Osteocyte (in vitro differentiated cells): ENCODE measurements at regions not wholly inside any gene's neighbourhood (a gene's known extent, or its start where the extent isn't known, plus 50 kb on each side); places are given as distances from the start of the nearest gene placed in this dataset.

Source experiments
- DNase-seq: peaks from one replicate; pipeline ENCODE4 v3.0.0; 2021; ENCODE audit warnings: mixed read lengths; ENCODE audit not compliant: unreplicated experiment; ENCODE audit errors: extremely low spot score
- H3K27ac Mint-ChIP-seq: one replicate; pipeline ENCODE4 v1.8.0; 2021; ENCODE audit warnings: mild to moderate bottlenecking, mixed read lengths; ENCODE audit not compliant: unreplicated experiment
- H3K27me3 Mint-ChIP-seq: one replicate; pipeline ENCODE4 v1.8.0; 2021; ENCODE audit warnings: mixed read lengths; ENCODE audit not compliant: unreplicated experiment
- H3K36me3 Mint-ChIP-seq: one replicate; pipeline ENCODE4 v1.8.0; 2021; ENCODE audit warnings: mixed read lengths; ENCODE audit not compliant: unreplicated experiment
- H3K4me1 Mint-ChIP-seq: one replicate; pipeline ENCODE4 v1.8.0; 2021; ENCODE audit warnings: mixed read lengths; ENCODE audit not compliant: unreplicated experiment
- H3K4me3 Mint-ChIP-seq: one replicate; pipeline ENCODE4 v1.8.0; 2021; ENCODE audit warnings: mild to moderate bottlenecking, moderate library complexity, mixed read lengths; ENCODE audit not compliant: unreplicated experiment
- H3K9me3 Mint-ChIP-seq: one replicate; pipeline ENCODE4 v1.8.0; 2021; ENCODE audit warnings: mixed read lengths; ENCODE audit not compliant: unreplicated experiment
- CTCF ChIP-seq: fragments of 200-600 bp; sonication (generic); IDR thresholded peaks from 2 replicates; pipeline ENCODE4 v1.5.0; 2021; ENCODE audit warnings: antibody characterized with exemption, mild to moderate bottlenecking, moderate library complexity

- Mint-ChIP-seq H3K4me1 (peaks cover 4% of the 10 kb centered on the region), H3K4me3 (no peak overlapping the region), H3K9me3 (no peaks in the 10 kb centered on the region), H3K27ac (no peak overlapping the region), H3K27me3 (peaks cover 59% of the 10 kb centered on the region), H3K36me3 (no peaks in the 10 kb centered on the region)
- no peak for DNase-seq
- no peak for TF ChIP-seq CTCF
Observed at GRCh38 chr11:19506816-19507486, 205.7 kb upstream of the NAV2 start.

GRCh38 chr11:19502691-19503253, 209.9 kb upstream of the NAV2 start:
- Mint-ChIP-seq H3K4me3 (no peak overlapping the region), H3K27me3 (peaks cover 24% of the 10 kb centered on the region), H3K4me1 (no peaks in the 10 kb centered on the region), H3K36me3 (no peaks in the 10 kb centered on the region), H3K9me3 (no peaks in the 10 kb centered on the region), H3K27ac (no peak overlapping the region)
- no peak for DNase-seq
- no peak for TF ChIP-seq CTCF

GRCh38 chr11:19501631-19502030, 211.0 kb upstream of the NAV2 start:
- Mint-ChIP-seq H3K36me3 (no peaks in the 10 kb centered on the region), H3K27ac (no peak overlapping the region), H3K4me1 (no peaks in the 10 kb centered on the region)

GRCh38 chr11:19499999-19500398, 212.6 kb upstream of the NAV2 start:
- Mint-ChIP-seq H3K4me3 (no peak overlapping the region), H3K36me3 (no peaks in the 10 kb centered on the region), H3K27ac (no peak overlapping the region), H3K27me3 (peaks cover 21% of the 10 kb centered on the region), H3K9me3 (no peaks in the 10 kb centered on the region), H3K4me1 (no peaks in the 10 kb centered on the region)
- no peak for TF ChIP-seq CTCF
- no peak for DNase-seq

More at GRCh38 chr11:19501631-19502030, 211.0 kb upstream of the NAV2 start:
- Mint-ChIP-seq H3K27me3 (peaks cover 24% of the 10 kb centered on the region), H3K9me3 (no peaks in the 10 kb centered on the region), H3K4me3 (no peak overlapping the region)
- no peak for TF ChIP-seq CTCF
- no peak for DNase-seq

- peaks cover 20% of the 10 kb centered on the region for H3K27me3 Mint-ChIP-seq
- H3K4me1 Mint-ChIP-seq: no peaks in the 10 kb centered on the region
- H3K4me3 Mint-ChIP-seq: no peak overlapping the region
- H3K36me3 Mint-ChIP-seq: no peaks in the 10 kb centered on the region
- no peak for DNase-seq
- H3K9me3 Mint-ChIP-seq: no peaks in the 10 kb centered on the region
- no peak overlapping the region for H3K27ac Mint-ChIP-seq
- TF ChIP-seq CTCF: no peak
Observed at GRCh38 chr11:19499026-19499669, 213.5 kb upstream of the NAV2 start.
